ENCODE measurements at regions not wholly inside any gene's neighbourhood (a gene's known extent, or its start where the extent isn't known, plus 50 kb on each side); places are given as distances from the start of the nearest gene placed in this dataset.

DNA sequence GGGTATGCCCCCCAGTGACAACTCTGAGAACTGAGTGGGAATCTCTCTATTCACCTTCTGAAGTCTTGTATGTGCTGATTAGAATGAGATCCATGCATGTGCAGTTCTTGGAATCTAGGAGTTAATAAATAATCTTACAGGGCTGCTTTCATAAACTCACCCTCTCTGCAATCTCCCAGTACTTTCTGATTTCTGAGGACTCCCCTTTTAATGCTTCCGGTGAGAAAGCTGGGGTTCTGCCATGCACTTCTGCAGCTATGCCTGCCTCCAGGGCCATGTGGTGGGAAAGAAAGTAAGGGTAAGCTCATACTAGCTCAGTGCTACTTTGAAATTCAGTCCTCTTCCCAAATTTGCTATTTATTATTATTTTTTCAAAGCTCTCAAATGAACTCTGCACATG is 432.9 kb downstream of the MTX2 start:
- H3K36me3 ChIP-seq (ENCODE audit: control insufficient read depth in 2 of 3, insufficient read depth in 3 of 3, low read length in 3 of 3), result no peaks in the 10 kb centered on the region
- intact Hi-C loops (cut with DNase I), result no loop called here
- H3K27me3 ChIP-seq (ENCODE audit: control insufficient read depth, insufficient read depth, low read length), result no peaks in the 10 kb centered on the region
- FAIRE-seq (no peak), DNase-seq (peak in 1 of 5 donors; percentile 34)
- H3K4me3 ChIP-seq (ENCODE audit: low read length in 3 of 3), result no peak overlapping the region
- no peaks in the 10 kb centered on the region for H3K9me3 ChIP-seq (ENCODE audit: control insufficient read depth in 2 of 3, insufficient read depth in 1 of 3, low read length in 3 of 3)
- no peak overlapping the region for H3K9ac ChIP-seq (ENCODE audit: low read length in 3 of 3)
- no peak overlapping the region for H3K27ac ChIP-seq (ENCODE audit: low read depth in 2 of 2, low read length in 2 of 2)
- H3K4me1 ChIP-seq (ENCODE audit: control insufficient read depth in 2 of 3, insufficient read depth in 2 of 3, low read depth in 1 of 3, low read length in 3 of 3), result peaks cover 0 to 2% (median 0%) of the 10 kb centered on the region in 3 donors
- TF ChIP-seq, protein P1, sequence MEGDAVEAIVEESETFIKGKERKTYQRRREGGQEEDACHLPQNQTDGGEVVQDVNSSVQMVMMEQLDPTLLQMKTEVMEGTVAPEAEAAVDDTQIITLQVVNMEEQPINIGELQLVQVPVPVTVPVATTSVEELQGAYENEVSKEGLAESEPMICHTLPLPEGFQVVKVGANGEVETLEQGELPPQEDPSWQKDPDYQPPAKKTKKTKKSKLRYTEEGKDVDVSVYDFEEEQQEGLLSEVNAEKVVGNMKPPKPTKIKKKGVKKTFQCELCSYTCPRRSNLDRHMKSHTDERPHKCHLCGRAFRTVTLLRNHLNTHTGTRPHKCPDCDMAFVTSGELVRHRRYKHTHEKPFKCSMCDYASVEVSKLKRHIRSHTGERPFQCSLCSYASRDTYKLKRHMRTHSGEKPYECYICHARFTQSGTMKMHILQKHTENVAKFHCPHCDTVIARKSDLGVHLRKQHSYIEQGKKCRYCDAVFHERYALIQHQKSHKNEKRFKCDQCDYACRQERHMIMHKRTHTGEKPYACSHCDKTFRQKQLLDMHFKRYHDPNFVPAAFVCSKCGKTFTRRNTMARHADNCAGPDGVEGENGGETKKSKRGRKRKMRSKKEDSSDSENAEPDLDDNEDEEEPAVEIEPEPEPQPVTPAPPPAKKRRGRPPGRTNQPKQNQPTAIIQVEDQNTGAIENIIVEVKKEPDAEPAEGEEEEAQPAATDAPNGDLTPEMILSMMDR (IDR thresholded peaks at IDR 0.05; ENCODE audit: borderline replicate concordance, extremely low read depth, insufficient read depth), result no peak

- DNase-seq, result peak in 3 of 5 donors; percentile 18 to 86 (median 61)
- Histone ChIP-seq H3K9ac (ENCODE audit: low read length in 3 of 3) (no peak overlapping the region), H3K27me3 (ENCODE audit: control insufficient read depth, insufficient read depth, low read length) (no peaks in the 10 kb centered on the region), H3K36me3 (ENCODE audit: control insufficient read depth in 2 of 3, insufficient read depth in 3 of 3, low read length in 3 of 3) (no peaks in the 10 kb centered on the region), H3K9me3 (ENCODE audit: control insufficient read depth in 2 of 3, insufficient read depth in 1 of 3, low read length in 3 of 3) (no peaks in the 10 kb centered on the region), H3K4me1 (ENCODE audit: control insufficient read depth in 2 of 3, insufficient read depth in 2 of 3, low read depth in 1 of 3, low read length in 3 of 3) (peaks cover 0 to 2% (median 0%) of the 10 kb centered on the region in 3 donors), H3K27ac (ENCODE audit: low read depth in 2 of 2, low read length in 2 of 2) (no peak overlapping the region), H3K4me3 (ENCODE audit: low read length in 3 of 3) (no peak overlapping the region)
- FAIRE-seq, result no peak
- intact Hi-C loops (cut with DNase I), result no loop called here
- TF ChIP-seq, protein P1 (IDR thresholded peaks at IDR 0.05; ENCODE audit: borderline replicate concordance, extremely low read depth, insufficient read depth), result no peak
Observed at GRCh38 chr2:176704282-176704858, 435.1 kb downstream of the MTX2 start.

- FAIRE-seq, result no peak
Observed at GRCh38 chr2:176709149-176709951, 440.1 kb downstream of the MTX2 start.

More at GRCh38 chr2:176709149-176709951, 440.1 kb downstream of the MTX2 start:
- no peak overlapping the region for H3K27ac ChIP-seq (ENCODE audit: low read depth in 2 of 2, low read length in 2 of 2)
- H3K9ac ChIP-seq (ENCODE audit: low read length in 3 of 3), result no peak overlapping the region
- no peaks in the 10 kb centered on the region for H3K27me3 ChIP-seq (ENCODE audit: control insufficient read depth, insufficient read depth, low read length)
- DNase-seq, result peak in 2 of 5 donors; percentile 33 to 68
- H3K36me3 ChIP-seq (ENCODE audit: control insufficient read depth in 2 of 3, insufficient read depth in 3 of 3, low read length in 3 of 3), result no peaks in the 10 kb centered on the region
- intact Hi-C loops (cut with DNase I), result no loop called here
- TF ChIP-seq, protein P1 (IDR thresholded peaks at IDR 0.05; ENCODE audit: borderline replicate concordance, extremely low read depth, insufficient read depth), result no peak
- H3K4me3 ChIP-seq (ENCODE audit: low read length in 3 of 3), result no peak overlapping the region
- no peaks in the 10 kb centered on the region for H3K4me1 ChIP-seq (ENCODE audit: control insufficient read depth in 2 of 3, insufficient read depth in 2 of 3, low read depth in 1 of 3, low read length in 3 of 3)
- no peaks in the 10 kb centered on the region for H3K9me3 ChIP-seq (ENCODE audit: control insufficient read depth in 2 of 3, insufficient read depth in 1 of 3, low read length in 3 of 3)
